Fibroblast of the aortic adventitia (primary cell): ENCODE measurements at regions not wholly inside any gene's neighbourhood (a gene's known extent, or its start where the extent isn't known, plus 50 kb on each side); places are given as distances from the start of the nearest gene placed in this dataset.

Experiments
- DNase-seq: peaks from one replicate; pipeline ENCODE4 v3.0.0-alpha.2; 2010; ENCODE audit warnings: low read depth
- H3K4me3 ChIP-seq: 2 replicates; pipeline ENCODE4 v1.5.1; 2011; ENCODE audit warnings: low read depth, mild to moderate bottlenecking, control low read depth, low read length, moderate library complexity
- CTCF ChIP-seq: IDR thresholded peaks from 2 replicates; pipeline ENCODE4 v1.5.1; 2011; ENCODE audit warnings: mild to moderate bottlenecking, low read length, control low read depth, inconsistent platforms; ENCODE audit not compliant: insufficient read depth

GRCh38 chr17:14986127-14986526, 279.0 kb downstream of the PMP22 start:
- TF ChIP-seq CTCF = no peak
- DNase-seq = no peak

GRCh38 chr17:14972844-14973243, 292.3 kb downstream of the PMP22 start:
- no peak for TF ChIP-seq CTCF
- H3K4me3 ChIP-seq = no peak overlapping the region
- no peak for DNase-seq

More at GRCh38 chr17:14986127-14986526, 279.0 kb downstream of the PMP22 start:
- H3K4me3 ChIP-seq = no peak overlapping the region

- DNase-seq = no peak
These were observed 294.1 kb downstream of the PMP22 start for GRCh38 chr17:14971054-14971453.

GRCh38 chr17:14959106-14959648, 305.9 kb downstream of the PMP22 start:
- no peak overlapping the region for H3K4me3 ChIP-seq
- TF ChIP-seq CTCF = no peak
- no peak for DNase-seq

More at GRCh38 chr17:14971054-14971453, 294.1 kb downstream of the PMP22 start:
- no peak overlapping the region for H3K4me3 ChIP-seq
- no peak for TF ChIP-seq CTCF

GRCh38 chr17:14953405-14953804, 311.7 kb downstream of the PMP22 start:
- TF ChIP-seq CTCF = no peak
- H3K4me3 ChIP-seq = no peak overlapping the region
- no peak for DNase-seq

GRCh38 chr17:14950686-14951085, 314.4 kb downstream of the PMP22 start:
- no peak for DNase-seq
- H3K4me3 ChIP-seq = no peak overlapping the region
- no peak for TF ChIP-seq CTCF

- no peak overlapping the region for H3K4me3 ChIP-seq
- TF ChIP-seq CTCF = no peak
- no peak for DNase-seq
These were observed 314.9 kb downstream of the PMP22 start for GRCh38 chr17:14950216-14950615.
